HepG2 (cell line): ENCODE measurements at regions not wholly inside any gene's neighbourhood (a gene's known extent, or its start where the extent isn't known, plus 50 kb on each side); places are given as distances from the start of the nearest gene placed in this dataset.

Experiments
- ATAC-seq: fragments of 200-7000 bp; cut with Tn5 transposase; 3 replicates; pipeline ENCODE4 v1.9.1; 2020; ENCODE audit warnings: mild to moderate bottlenecking, moderate library complexity
- BruUV-seq: library from RNA; stranded (reverse); fragments of 400-500 nt; replicated peaks from 2 replicates; lab custom pipeline; 2021; lab: Mats Ljungman, UMichigan
- CTCF ChIA-PET: fragments of 300-600 bp; formaldehyde crosslinking; extraction: SDS; loops from one replicate; lab custom pipeline; 2021; ENCODE audit warnings: low total read pairs, inconsistent platforms, low intra/inter-chr PET ratio; lab: Yijun Ruan, JAX
- POLR2A ChIA-PET: fragments of 350-600 bp; sonication (Branson Sonifier 250); formaldehyde crosslinking; loops from one replicate; lab custom pipeline; 2020; ENCODE audit warnings: antibody characterized with exemption, inconsistent platforms; lab: Yijun Ruan, JAX
- DNase-seq: peaks from one replicate; pipeline ENCODE4 v3.0.0-alpha.2; 2015; ENCODE audit warnings: low spot score
- FAIRE-seq: peaks from 3 replicates; lab custom pipeline; 2011; peaks lifted over from hg19 to GRCh38; lab: Jason Lieb, UNC
- H2AFZ ChIP-seq: one replicate; pipeline ENCODE4 v1.6.1; 2011; ENCODE audit warnings: low read length, inconsistent platforms
- H3K27ac ChIP-seq: fragments of 300-600 bp; 3 replicates; pipeline ENCODE4 v1.8.0; 2011; ENCODE audit warnings: mixed run types, mild to moderate bottlenecking, mixed read lengths, low read length, inconsistent platforms; ENCODE audit not compliant: insufficient read depth; ENCODE audit errors: extremely low read length
- H3K27me3 ChIP-seq, 2 experiments: fragments of 200-600 bp in 1 of 2; 2 replicates in 1 of 2; 3 replicates in 1 of 2; pipeline versions ENCODE4 v1.6.0 to v1.8.0; 2011; ENCODE audit warnings: low read length in 2 of 2, mild to moderate bottlenecking in 2 of 2, moderate library complexity in 2 of 2, inconsistent platforms in 1 of 2; ENCODE audit not compliant: insufficient read depth in 2 of 2, control insufficient read depth in 1 of 2
- H3K36me3 ChIP-seq, 2 experiments: fragments of 200-600 bp in 1 of 2; replicated peaks in 1 of 2; 2 replicates in 1 of 2; 3 replicates in 1 of 2; pipeline versions ENCODE4 v1.5.1 to v1.8.0; 2011; ENCODE audit warnings: low read length in 2 of 2, inconsistent platforms in 1 of 2; ENCODE audit not compliant: insufficient read depth in 2 of 2, control insufficient read depth in 1 of 2
- H3K4me1 ChIP-seq: 2 replicates; pipeline ENCODE4 v1.5.1; 2012; ENCODE audit warnings: low read length, inconsistent platforms; ENCODE audit not compliant: insufficient read depth
- H3K4me2 ChIP-seq: 2 replicates; pipeline ENCODE4 v1.6.0; 2011; ENCODE audit warnings: low read depth, low read length, inconsistent platforms
- H3K4me3 ChIP-seq, 3 experiments: fragments of 200-600 bp in 1 of 3; sonication (generic), shearing (Covaris generic) in 1 of 3; replicated peaks in 1 of 3; 2 replicates each; pipeline ENCODE4 v1.5.1; 2011 to 2016; ENCODE audit warnings: low read length in 3 of 3, inconsistent platforms in 2 of 3, low read depth in 2 of 3, mild to moderate bottlenecking in 2 of 3, control low read depth in 1 of 3, mixed read lengths in 1 of 3; ENCODE audit not compliant: insufficient read depth in 1 of 3
- H3K79me2 ChIP-seq: one replicate; pipeline ENCODE4 v1.6.1; 2011; ENCODE audit warnings: low read length, inconsistent platforms; ENCODE audit not compliant: insufficient read depth
- H3K9ac ChIP-seq: 2 replicates; pipeline ENCODE4 v1.6.0; 2011; ENCODE audit warnings: mild to moderate bottlenecking, low read depth, low read length, inconsistent platforms; ENCODE audit not compliant: insufficient read depth
- H3K9me3 ChIP-seq: 2 replicates; pipeline ENCODE4 v1.5.1; 2012; ENCODE audit warnings: mild to moderate bottlenecking, low read length
- H4K20me1 ChIP-seq: 2 replicates; pipeline ENCODE4 v1.6.0; 2011; ENCODE audit warnings: inconsistent platforms, mild to moderate bottlenecking, low read length, moderate library complexity; ENCODE audit not compliant: insufficient read depth
- CREB3 ChIP-seq: sonication (generic); formaldehyde crosslinking; IDR thresholded peaks from 2 replicates; pipeline ENCODE4 v1.5.0; 2020; ENCODE audit warnings: missing genetic modification reagents
- KDM6A ChIP-seq: IDR thresholded peaks from 2 replicates; pipeline ENCODE4 v1.6.1; 2016; ENCODE audit warnings: low read depth
- MTF2 ChIP-seq: sonication (generic); formaldehyde crosslinking; IDR thresholded peaks from 2 replicates; pipeline ENCODE4 v1.5.0; 2020; ENCODE audit warnings: missing genetic modification reagents, borderline replicate concordance
- NONO ChIP-seq, 2 experiments: fragments of 450-650 bp in 1 of 2; sonication (generic) in 1 of 2; formaldehyde crosslinking in 1 of 2; IDR thresholded peaks in 1 of 2; conservative IDR thresholded peaks in 1 of 2; 2 replicates each; pipeline versions ENCODE4 v1.6.1 to v1.8.0; 2017 to 2022; ENCODE audit warnings: mild to moderate bottlenecking in 1 of 2, missing genetic modification reagents in 1 of 2, moderate library complexity in 1 of 2
- SRSF9 ChIP-seq: fragments of 200-400 bp; formaldehyde crosslinking; IDR thresholded peaks from 2 replicates; pipeline ENCODE4 v1.6.1; 2018; ENCODE audit warnings: borderline replicate concordance, mild to moderate bottlenecking, low read depth, low read length; ENCODE audit not compliant: insufficient read depth, poor library complexity, severe bottlenecking
- TRIM24 ChIP-seq: sonication (generic); formaldehyde crosslinking; IDR thresholded peaks from 2 replicates; pipeline ENCODE4 v1.8.0; 2022; ENCODE audit warnings: mild to moderate bottlenecking, missing genetic modification reagents
- ZBTB10 ChIP-seq: sonication (generic); formaldehyde crosslinking; IDR thresholded peaks from 2 replicates; pipeline ENCODE4 v1.4.0; 2020; ENCODE audit warnings: missing genetic modification reagents, borderline replicate concordance
- ZNF281 ChIP-seq: sonication (generic); formaldehyde crosslinking; IDR thresholded peaks from 2 replicates; pipeline ENCODE4 v1.4.0; 2020; ENCODE audit warnings: missing genetic modification reagents, borderline replicate concordance
- ZNF503 ChIP-seq: sonication (generic); formaldehyde crosslinking; IDR thresholded peaks from 2 replicates; pipeline ENCODE4 v1.4.0; 2020; ENCODE audit warnings: missing genetic modification reagents
- ZNF547 ChIP-seq: sonication (generic); formaldehyde crosslinking; IDR thresholded peaks from 2 replicates; pipeline ENCODE4 v1.5.1; 2020; ENCODE audit warnings: mild to moderate bottlenecking, missing genetic modification reagents
- ZNF652 ChIP-seq: IDR thresholded peaks from 2 replicates; pipeline ENCODE4 v1.6.1; 2016; ENCODE audit warnings: low read depth, borderline replicate concordance
- WGBS: methylation state at CpG from one replicate; pipeline ENCODE4 v1.1.6; 2017; ENCODE audit warnings: low lambda C conversion rate; 5-methylcytosine and 5-hydroxymethylcytosine counted together
- in situ Hi-C: cut with HindIII; loops from 2 replicates; pipeline ENCODE4 v1.10.0; 2017; ENCODE audit warnings: low pct_unique_long_range_greater_than_20kb; ENCODE audit not compliant: extremely low pct_ligation_motif_present
- intact Hi-C: fragments of 100-400 bp; cut with micrococcal nuclease; formaldehyde crosslinking; loops from one replicate; pipeline ENCODE4 v1.10.0; 2022; ENCODE audit not compliant: unreplicated experiment

- ATAC-seq: no peak
- WGBS: 7% methylated on average over 2 of the region's 2 CpGs
- ChIA-PET CTCF (no interaction called here), POLR2A (no interaction called here)
- Histone ChIP-seq H3K36me3 (no peaks in the 10 kb centered on the region), H3K27ac (no peak overlapping the region), H3K9me3 (no peaks in the 10 kb centered on the region), H2AFZ (no peak overlapping the region), H3K4me3 (no peak overlapping the region), H4K20me1 (no peaks in the 10 kb centered on the region), H3K4me2 (no peak overlapping the region), H3K27me3 (no peaks in the 10 kb centered on the region), H3K9ac (no peak overlapping the region), H3K4me1 (no peaks in the 10 kb centered on the region), H3K79me2 (no peaks in the 10 kb centered on the region)
- TF ChIP-seq ZNF652 (CRISPR knock-in tag) (no peak), TRIM24 (CRISPR knock-in tag) (no peak), SRSF9 (no peak), KDM6A (no peak), ZBTB10 (no peak), ZNF503 (CRISPR knock-in tag) (no peak), CREB3 (no peak), MTF2 (CRISPR knock-in tag) (no peak), ZNF281 (CRISPR knock-in tag) (no peak), ZNF547 (CRISPR knock-in tag) (no peak), NONO (IDR thresholded peaks at IDR 0.05) (no peak), NONO (CRISPR knock-in tag; conservative IDR thresholded peaks at IDR 0.05) (no peak)
- BruUV-seq: no TSS peak
- FAIRE-seq: no peak
- in situ Hi-C loops: no loop called here
- intact Hi-C loops: no loop called here
- no peak for DNase-seq
Observed at GRCh38 chr9:90018688-90019087, 413.9 kb downstream of the GADD45G start.
